ENCODE measurements at regions not wholly inside any gene's neighbourhood (a gene's known extent, or its start where the extent isn't known, plus 50 kb on each side); places are given as distances from the start of the nearest gene placed in this dataset.

GRCh38 chr1:222329493-222330045 lies 218.3 kb downstream of the HHIPL2 start:
- H3K4me3 ChIP-seq, result no peak overlapping the region
- WGBS (ENCODE audit: low lambda C conversion rate, missing lambda C conversion rate), result 80% methylated on average over 3 of the region's 3 CpGs
- H3K36me3 ChIP-seq (replicated peaks; ENCODE audit: insufficient read depth, low read depth), result no peaks in the 10 kb centered on the region
- H4K20me1 ChIP-seq (ENCODE audit: insufficient read depth, poor library complexity, severe bottlenecking), result no peaks in the 10 kb centered on the region
- no peaks in the 10 kb centered on the region for H3K9me2 ChIP-seq (replicated peaks; ENCODE audit: insufficient read depth)
- no peak overlapping the region for H3K4me2 ChIP-seq
- no peak for TF ChIP-seq EZH2 (IDR thresholded peaks at IDR 0.05; ENCODE audit: borderline replicate concordance)
- TF ChIP-seq EZH2phosphoT487 (IDR thresholded peaks at IDR 0.05; ENCODE audit: low read depth, severe bottlenecking, unreplicated experiment), result no peak
- TF ChIP-seq CTCF (IDR thresholded peaks at IDR 0.05; ENCODE audit: poor library complexity), result no peak
- H2AFZ ChIP-seq, result no peak overlapping the region
- no peak for DNase-seq (ENCODE audit: low spot score)
- H3K27me3 ChIP-seq, result no peaks in the 10 kb centered on the region
- H3K9me3 ChIP-seq (ENCODE audit: low read depth), result no peaks in the 10 kb centered on the region
- no peaks in the 10 kb centered on the region for H3K79me2 ChIP-seq
- peaks cover 4% of the 10 kb centered on the region for H3K4me1 ChIP-seq (ENCODE audit: insufficient read depth)
- no peak overlapping the region for H3K27ac ChIP-seq

GRCh38 chr1:222326710-222327036 lies 221.2 kb downstream of the HHIPL2 start:
- no peaks in the 10 kb centered on the region for H3K9me3 ChIP-seq (ENCODE audit: low read depth)
- TF ChIP-seq EZH2 (IDR thresholded peaks at IDR 0.05; ENCODE audit: borderline replicate concordance), result no peak

GRCh38 chr1:222326006-222326709 lies 221.7 kb downstream of the HHIPL2 start:
- Histone ChIP-seq H3K36me3 (replicated peaks; ENCODE audit: insufficient read depth, low read depth) (no peaks in the 10 kb centered on the region), H3K4me2 (no peak overlapping the region), H3K27ac (no peak overlapping the region), H3K9me3 (ENCODE audit: low read depth) (no peaks in the 10 kb centered on the region), H3K4me1 (ENCODE audit: insufficient read depth) (no peaks in the 10 kb centered on the region), H3K79me2 (no peaks in the 10 kb centered on the region), H2AFZ (no peak overlapping the region), H3K9me2 (replicated peaks; ENCODE audit: insufficient read depth) (no peaks in the 10 kb centered on the region), H3K4me3 (no peak overlapping the region), H4K20me1 (ENCODE audit: insufficient read depth, poor library complexity, severe bottlenecking) (no peaks in the 10 kb centered on the region), H3K27me3 (no peaks in the 10 kb centered on the region)
- TF ChIP-seq CTCF (IDR thresholded peaks at IDR 0.05; ENCODE audit: poor library complexity) (no peak), EZH2phosphoT487 (IDR thresholded peaks at IDR 0.05; ENCODE audit: low read depth, severe bottlenecking, unreplicated experiment) (no peak), EZH2 (IDR thresholded peaks at IDR 0.05; ENCODE audit: borderline replicate concordance) (no peak)
- 78% methylated on average over 3 of the region's 3 CpGs for WGBS (ENCODE audit: low lambda C conversion rate, missing lambda C conversion rate)
- DNase-seq (ENCODE audit: low spot score), result no peak

More at GRCh38 chr1:222326710-222327036, 221.2 kb downstream of the HHIPL2 start:
- Histone ChIP-seq H4K20me1 (ENCODE audit: insufficient read depth, poor library complexity, severe bottlenecking) (no peaks in the 10 kb centered on the region), H2AFZ (no peak overlapping the region), H3K79me2 (no peaks in the 10 kb centered on the region), H3K27ac (no peak overlapping the region), H3K4me2 (no peak overlapping the region), H3K36me3 (replicated peaks; ENCODE audit: insufficient read depth, low read depth) (no peaks in the 10 kb centered on the region), H3K4me1 (ENCODE audit: insufficient read depth) (peaks cover under 1% of the 10 kb centered on the region), H3K4me3 (no peak overlapping the region), H3K9me2 (replicated peaks; ENCODE audit: insufficient read depth) (no peaks in the 10 kb centered on the region), H3K27me3 (no peaks in the 10 kb centered on the region)
- DNase-seq (ENCODE audit: low spot score), result no peak

GRCh38 chr1:222325506-222325905 lies 222.4 kb downstream of the HHIPL2 start:
- Histone ChIP-seq H3K9me2 (replicated peaks; ENCODE audit: insufficient read depth) (no peaks in the 10 kb centered on the region), H3K36me3 (replicated peaks; ENCODE audit: insufficient read depth, low read depth) (no peaks in the 10 kb centered on the region), H3K27me3 (no peaks in the 10 kb centered on the region), H3K27ac (no peak overlapping the region), H3K4me2 (no peak overlapping the region), H3K9me3 (ENCODE audit: low read depth) (no peaks in the 10 kb centered on the region), H3K4me3 (no peak overlapping the region), H2AFZ (no peak overlapping the region), H4K20me1 (ENCODE audit: insufficient read depth, poor library complexity, severe bottlenecking) (no peaks in the 10 kb centered on the region), H3K79me2 (no peaks in the 10 kb centered on the region), H3K4me1 (ENCODE audit: insufficient read depth) (no peaks in the 10 kb centered on the region)
- 81% methylated on average over 2 of the region's 2 CpGs for WGBS (ENCODE audit: low lambda C conversion rate, missing lambda C conversion rate)
- no peak for DNase-seq (ENCODE audit: low spot score)
- TF ChIP-seq EZH2 (IDR thresholded peaks at IDR 0.05; ENCODE audit: borderline replicate concordance) (no peak), EZH2phosphoT487 (IDR thresholded peaks at IDR 0.05; ENCODE audit: low read depth, severe bottlenecking, unreplicated experiment) (no peak), CTCF (IDR thresholded peaks at IDR 0.05; ENCODE audit: poor library complexity) (no peak)

All from hepatocyte (in vitro differentiated cells).